HepG2 (cell line): ENCODE measurements at regions not wholly inside any gene's neighbourhood (a gene's known extent, or its start where the extent isn't known, plus 50 kb on each side); places are given as distances from the start of the nearest gene placed in this dataset.

Experiments
- ARNTL ChIP-seq: sonication (generic); formaldehyde crosslinking; IDR thresholded peaks from 2 replicates; pipeline ENCODE4 v1.4.0; 2020; ENCODE audit warnings: mild to moderate bottlenecking, missing genetic modification reagents
- DNMT1 ChIP-seq: sonication (generic); formaldehyde crosslinking; IDR thresholded peaks from 2 replicates; pipeline ENCODE4 v1.5.1; 2020; ENCODE audit warnings: mild to moderate bottlenecking, missing genetic modification reagents
- EEA1 ChIP-seq: sonication (generic); formaldehyde crosslinking; IDR thresholded peaks from 2 replicates; pipeline ENCODE4 v1.5.1; 2020; ENCODE audit warnings: mild to moderate bottlenecking, missing genetic modification reagents, borderline replicate concordance
- GATAD2A ChIP-seq: IDR thresholded peaks from 2 replicates; pipeline ENCODE4 v1.6.1; 2016
- GTF3A ChIP-seq: sonication (generic); formaldehyde crosslinking; conservative IDR thresholded peaks from 2 replicates; pipeline ENCODE4 v1.4.0; 2020; ENCODE audit warnings: mild to moderate bottlenecking, missing genetic modification reagents
- KDM5B ChIP-seq: sonication (generic); formaldehyde crosslinking; IDR thresholded peaks from 2 replicates; pipeline ENCODE4 v1.4.0; 2020; ENCODE audit warnings: missing genetic modification reagents, mild to moderate bottlenecking, borderline replicate concordance
- NR2C2 ChIP-seq: sonication (generic); formaldehyde crosslinking; IDR thresholded peaks from 2 replicates; pipeline ENCODE4 v1.4.0; 2020; ENCODE audit warnings: missing genetic modification reagents, mild to moderate bottlenecking, moderate library complexity, borderline replicate concordance
- NR2F2 ChIP-seq: IDR thresholded peaks from 2 replicates; pipeline ENCODE4 v1.6.1; 2012; ENCODE audit warnings: low read depth, inconsistent platforms, borderline replicate concordance
- RBM39 ChIP-seq: fragments of 200-400 bp; formaldehyde crosslinking; IDR thresholded peaks from one replicate; pipeline ENCODE4 v1.6.1; 2018; ENCODE audit warnings: antibody characterized with exemption, mild to moderate bottlenecking, low read depth, low read length; ENCODE audit not compliant: poor library complexity, severe bottlenecking
- RXRB ChIP-seq: IDR thresholded peaks from 2 replicates; pipeline ENCODE4 v1.6.1; 2016; ENCODE audit warnings: borderline replicate concordance, missing genetic modification reagents, missing compliant biosample characterization
- SMAD9 ChIP-seq: sonication (generic); formaldehyde crosslinking; IDR thresholded peaks from 2 replicates; pipeline ENCODE4 v1.5.1; 2020; ENCODE audit warnings: mild to moderate bottlenecking, missing genetic modification reagents
- SMYD3 ChIP-seq: sonication (generic); formaldehyde crosslinking; IDR thresholded peaks from 2 replicates; pipeline ENCODE4 v1.8.1; 2023; ENCODE audit warnings: mild to moderate bottlenecking, missing genetic modification reagents
- ZBTB3 ChIP-seq: sonication (generic); formaldehyde crosslinking; IDR thresholded peaks from 2 replicates; pipeline ENCODE4 v1.4.0; 2020; ENCODE audit warnings: low read depth, mild to moderate bottlenecking, moderate library complexity, missing genetic modification reagents, borderline replicate concordance
- ZFP90 ChIP-seq: sonication (generic); formaldehyde crosslinking; IDR thresholded peaks from 2 replicates; pipeline ENCODE4 v1.8.0; 2022; ENCODE audit warnings: missing genetic modification reagents, mild to moderate bottlenecking, inconsistent platforms, borderline replicate concordance
- ZNF160 ChIP-seq: sonication (generic); formaldehyde crosslinking; IDR thresholded peaks from 2 replicates; pipeline ENCODE4 v1.8.0; 2022; ENCODE audit warnings: mild to moderate bottlenecking, inconsistent platforms, missing genetic modification reagents
- ZZZ3 ChIP-seq: sonication (generic); formaldehyde crosslinking; IDR thresholded peaks from 2 replicates; pipeline ENCODE4 v1.4.0; 2020; ENCODE audit warnings: missing genetic modification reagents, mild to moderate bottlenecking, borderline replicate concordance
- TF ChIP-seq, protein P1 (sequence below): sonication (generic); formaldehyde crosslinking; IDR thresholded peaks from 2 replicates; pipeline ENCODE4 v1.4.0; 2020; ENCODE audit warnings: missing genetic modification reagents, borderline replicate concordance
- TF ChIP-seq, protein P2 (sequence below): IDR thresholded peaks from 2 replicates; pipeline ENCODE4 v1.6.1; 2016; ENCODE audit warnings: low read depth
- TF ChIP-seq, protein P3 (sequence below): sonication (generic); formaldehyde crosslinking; IDR thresholded peaks from 2 replicates; pipeline ENCODE4 v1.4.0; 2020; ENCODE audit warnings: missing genetic modification reagents
- TF ChIP-seq, protein P4 (sequence below): IDR thresholded peaks from 2 replicates; pipeline ENCODE4 v1.6.1; 2016; ENCODE audit warnings: low read depth, control low read depth
- TF ChIP-seq, protein P5 (sequence below): sonication (generic); formaldehyde crosslinking; IDR thresholded peaks from 2 replicates; pipeline ENCODE4 v1.8.0; 2022; ENCODE audit warnings: mild to moderate bottlenecking, missing genetic modification reagents, moderate library complexity

DNA sequence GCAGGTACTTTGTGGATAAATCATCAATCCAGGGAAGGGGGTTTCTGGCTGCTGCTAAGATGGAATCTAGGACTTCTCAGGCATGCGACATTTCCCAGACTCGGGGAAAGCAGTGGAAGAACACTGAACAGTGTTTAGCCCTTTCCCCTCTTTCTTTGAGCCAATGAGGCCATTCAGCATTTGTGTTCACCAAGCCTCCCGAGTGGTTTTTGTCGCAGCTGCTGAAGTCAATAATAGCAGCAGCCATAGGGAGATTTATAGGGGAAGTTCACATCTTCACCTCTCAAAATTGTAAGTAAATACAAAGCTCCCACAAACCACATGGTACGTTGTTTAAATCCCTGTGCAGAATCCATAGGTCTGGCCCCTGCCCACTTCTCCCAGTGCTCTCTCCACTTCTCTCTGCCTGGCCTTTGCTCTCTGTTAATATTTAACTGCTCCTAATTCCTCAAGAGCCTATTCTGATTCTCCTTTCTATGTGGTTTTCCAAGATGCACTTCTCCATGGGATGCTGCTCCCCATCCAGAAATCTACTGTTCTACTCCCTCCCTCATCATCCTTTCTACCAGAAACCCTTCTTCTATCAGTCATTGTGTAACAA is 230.7 kb downstream of the SHQ1 start (continued):
- TF ChIP-seq, protein P1, sequence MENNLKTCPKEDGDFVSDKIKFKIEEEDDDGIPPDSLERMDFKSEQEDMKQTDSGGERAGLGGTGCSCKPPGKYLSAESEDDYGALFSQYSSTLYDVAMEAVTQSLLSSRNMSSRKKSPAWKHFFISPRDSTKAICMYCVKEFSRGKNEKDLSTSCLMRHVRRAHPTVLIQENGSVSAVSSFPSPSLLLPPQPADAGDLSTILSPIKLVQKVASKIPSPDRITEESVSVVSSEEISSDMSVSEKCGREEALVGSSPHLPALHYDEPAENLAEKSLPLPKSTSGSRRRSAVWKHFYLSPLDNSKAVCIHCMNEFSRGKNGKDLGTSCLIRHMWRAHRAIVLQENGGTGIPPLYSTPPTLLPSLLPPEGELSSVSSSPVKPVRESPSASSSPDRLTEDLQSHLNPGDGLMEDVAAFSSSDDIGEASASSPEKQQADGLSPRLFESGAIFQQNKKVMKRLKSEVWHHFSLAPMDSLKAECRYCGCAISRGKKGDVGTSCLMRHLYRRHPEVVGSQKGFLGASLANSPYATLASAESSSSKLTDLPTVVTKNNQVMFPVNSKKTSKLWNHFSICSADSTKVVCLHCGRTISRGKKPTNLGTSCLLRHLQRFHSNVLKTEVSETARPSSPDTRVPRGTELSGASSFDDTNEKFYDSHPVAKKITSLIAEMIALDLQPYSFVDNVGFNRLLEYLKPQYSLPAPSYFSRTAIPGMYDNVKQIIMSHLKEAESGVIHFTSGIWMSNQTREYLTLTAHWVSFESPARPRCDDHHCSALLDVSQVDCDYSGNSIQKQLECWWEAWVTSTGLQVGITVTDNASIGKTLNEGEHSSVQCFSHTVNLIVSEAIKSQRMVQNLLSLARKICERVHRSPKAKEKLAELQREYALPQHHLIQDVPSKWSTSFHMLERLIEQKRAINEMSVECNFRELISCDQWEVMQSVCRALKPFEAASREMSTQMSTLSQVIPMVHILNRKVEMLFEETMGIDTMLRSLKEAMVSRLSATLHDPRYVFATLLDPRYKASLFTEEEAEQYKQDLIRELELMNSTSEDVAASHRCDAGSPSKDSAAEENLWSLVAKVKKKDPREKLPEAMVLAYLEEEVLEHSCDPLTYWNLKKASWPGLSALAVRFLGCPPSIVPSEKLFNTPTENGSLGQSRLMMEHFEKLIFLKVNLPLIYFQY, result no peak
- TF ChIP-seq RXRB (CRISPR knock-in tag) (peak; percentile 29; the same call in 1 of the 2 replicates), ZFP90 (CRISPR knock-in tag) (no peak), NR2C2 (CRISPR knock-in tag) (no peak), ARNTL (CRISPR knock-in tag) (no peak), SMYD3 (CRISPR knock-in tag) (no peak), ZNF160 (CRISPR knock-in tag) (no peak), GATAD2A (CRISPR knock-in tag) (0 out of 2 replicates have a peak, but pooled peaks have one; percentile 40), ZBTB3 (no peak), RBM39 (no peak), GTF3A (CRISPR knock-in tag) (no peak), KDM5B (no peak), SMAD9 (CRISPR knock-in tag) (no peak), NR2F2 (no peak), ZZZ3 (no peak), EEA1 (CRISPR knock-in tag) (no peak), DNMT1 (CRISPR knock-in tag) (no peak)
- TF ChIP-seq, protein P2, sequence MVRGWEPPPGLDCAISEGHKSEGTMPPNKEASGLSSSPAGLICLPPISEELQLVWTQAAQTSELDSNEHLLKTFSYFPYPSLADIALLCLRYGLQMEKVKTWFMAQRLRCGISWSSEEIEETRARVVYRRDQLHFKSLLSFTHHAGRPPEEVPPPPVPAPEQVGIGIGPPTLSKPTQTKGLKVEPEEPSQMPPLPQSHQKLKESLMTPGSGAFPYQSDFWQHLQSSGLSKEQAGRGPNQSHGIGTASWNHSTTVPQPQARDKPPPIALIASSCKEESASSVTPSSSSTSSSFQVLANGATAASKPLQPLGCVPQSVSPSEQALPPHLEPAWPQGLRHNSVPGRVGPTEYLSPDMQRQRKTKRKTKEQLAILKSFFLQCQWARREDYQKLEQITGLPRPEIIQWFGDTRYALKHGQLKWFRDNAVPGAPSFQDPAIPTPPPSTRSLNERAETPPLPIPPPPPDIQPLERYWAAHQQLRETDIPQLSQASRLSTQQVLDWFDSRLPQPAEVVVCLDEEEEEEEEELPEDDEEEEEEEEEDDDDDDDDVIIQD (CRISPR knock-in tag), result no peak
- TF ChIP-seq, protein P3, sequence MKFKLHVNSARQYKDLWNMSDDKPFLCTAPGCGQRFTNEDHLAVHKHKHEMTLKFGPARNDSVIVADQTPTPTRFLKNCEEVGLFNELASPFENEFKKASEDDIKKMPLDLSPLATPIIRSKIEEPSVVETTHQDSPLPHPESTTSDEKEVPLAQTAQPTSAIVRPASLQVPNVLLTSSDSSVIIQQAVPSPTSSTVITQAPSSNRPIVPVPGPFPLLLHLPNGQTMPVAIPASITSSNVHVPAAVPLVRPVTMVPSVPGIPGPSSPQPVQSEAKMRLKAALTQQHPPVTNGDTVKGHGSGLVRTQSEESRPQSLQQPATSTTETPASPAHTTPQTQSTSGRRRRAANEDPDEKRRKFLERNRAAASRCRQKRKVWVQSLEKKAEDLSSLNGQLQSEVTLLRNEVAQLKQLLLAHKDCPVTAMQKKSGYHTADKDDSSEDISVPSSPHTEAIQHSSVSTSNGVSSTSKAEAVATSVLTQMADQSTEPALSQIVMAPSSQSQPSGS (CRISPR knock-in tag), result no peak
- TF ChIP-seq, protein P4, sequence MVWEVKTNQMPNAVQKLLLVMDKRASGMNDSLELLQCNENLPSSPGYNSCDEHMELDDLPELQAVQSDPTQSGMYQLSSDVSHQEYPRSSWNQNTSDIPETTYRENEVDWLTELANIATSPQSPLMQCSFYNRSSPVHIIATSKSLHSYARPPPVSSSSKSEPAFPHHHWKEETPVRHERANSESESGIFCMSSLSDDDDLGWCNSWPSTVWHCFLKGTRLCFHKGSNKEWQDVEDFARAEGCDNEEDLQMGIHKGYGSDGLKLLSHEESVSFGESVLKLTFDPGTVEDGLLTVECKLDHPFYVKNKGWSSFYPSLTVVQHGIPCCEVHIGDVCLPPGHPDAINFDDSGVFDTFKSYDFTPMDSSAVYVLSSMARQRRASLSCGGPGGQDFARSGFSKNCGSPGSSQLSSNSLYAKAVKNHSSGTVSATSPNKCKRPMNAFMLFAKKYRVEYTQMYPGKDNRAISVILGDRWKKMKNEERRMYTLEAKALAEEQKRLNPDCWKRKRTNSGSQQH (CRISPR knock-in tag), result no peak
- TF ChIP-seq, protein P5, sequence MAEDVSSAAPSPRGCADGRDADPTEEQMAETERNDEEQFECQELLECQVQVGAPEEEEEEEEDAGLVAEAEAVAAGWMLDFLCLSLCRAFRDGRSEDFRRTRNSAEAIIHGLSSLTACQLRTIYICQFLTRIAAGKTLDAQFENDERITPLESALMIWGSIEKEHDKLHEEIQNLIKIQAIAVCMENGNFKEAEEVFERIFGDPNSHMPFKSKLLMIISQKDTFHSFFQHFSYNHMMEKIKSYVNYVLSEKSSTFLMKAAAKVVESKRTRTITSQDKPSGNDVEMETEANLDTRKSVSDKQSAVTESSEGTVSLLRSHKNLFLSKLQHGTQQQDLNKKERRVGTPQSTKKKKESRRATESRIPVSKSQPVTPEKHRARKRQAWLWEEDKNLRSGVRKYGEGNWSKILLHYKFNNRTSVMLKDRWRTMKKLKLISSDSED (CRISPR knock-in tag), result no peak
